ENCODE measurements at regions not wholly inside any gene's neighbourhood (a gene's known extent, or its start where the extent isn't known, plus 50 kb on each side); places are given as distances from the start of the nearest gene placed in this dataset.

DNA sequence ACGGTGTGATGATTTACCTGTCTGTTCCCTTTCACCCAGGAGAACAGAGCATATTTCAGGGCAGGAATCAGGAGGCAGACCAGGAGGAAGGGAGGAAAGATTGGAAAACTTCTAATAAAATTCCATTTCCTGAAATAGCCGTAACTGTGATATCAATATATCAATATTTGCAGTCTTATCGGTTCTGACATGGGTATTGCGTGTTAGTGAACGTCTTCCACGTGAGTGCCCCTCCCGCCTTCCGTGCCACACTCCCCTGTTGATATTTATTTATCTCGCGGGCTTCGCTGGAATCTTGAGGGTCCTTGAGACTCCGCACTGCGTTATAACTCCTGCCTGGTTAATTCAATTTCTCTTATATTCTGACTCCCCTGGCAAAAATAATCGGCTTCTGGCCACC is 1160.4 kb downstream of the BRD1 start:
- TF ChIP-seq, protein P1, sequence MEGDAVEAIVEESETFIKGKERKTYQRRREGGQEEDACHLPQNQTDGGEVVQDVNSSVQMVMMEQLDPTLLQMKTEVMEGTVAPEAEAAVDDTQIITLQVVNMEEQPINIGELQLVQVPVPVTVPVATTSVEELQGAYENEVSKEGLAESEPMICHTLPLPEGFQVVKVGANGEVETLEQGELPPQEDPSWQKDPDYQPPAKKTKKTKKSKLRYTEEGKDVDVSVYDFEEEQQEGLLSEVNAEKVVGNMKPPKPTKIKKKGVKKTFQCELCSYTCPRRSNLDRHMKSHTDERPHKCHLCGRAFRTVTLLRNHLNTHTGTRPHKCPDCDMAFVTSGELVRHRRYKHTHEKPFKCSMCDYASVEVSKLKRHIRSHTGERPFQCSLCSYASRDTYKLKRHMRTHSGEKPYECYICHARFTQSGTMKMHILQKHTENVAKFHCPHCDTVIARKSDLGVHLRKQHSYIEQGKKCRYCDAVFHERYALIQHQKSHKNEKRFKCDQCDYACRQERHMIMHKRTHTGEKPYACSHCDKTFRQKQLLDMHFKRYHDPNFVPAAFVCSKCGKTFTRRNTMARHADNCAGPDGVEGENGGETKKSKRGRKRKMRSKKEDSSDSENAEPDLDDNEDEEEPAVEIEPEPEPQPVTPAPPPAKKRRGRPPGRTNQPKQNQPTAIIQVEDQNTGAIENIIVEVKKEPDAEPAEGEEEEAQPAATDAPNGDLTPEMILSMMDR (IDR thresholded peaks at IDR 0.05), result no peak
- H3K27ac ChIP-seq, result no peak overlapping the region
- no peak overlapping the region for H3K4me3 ChIP-seq
- no peak for DNase-seq (ENCODE audit: low spot score)

DNA sequence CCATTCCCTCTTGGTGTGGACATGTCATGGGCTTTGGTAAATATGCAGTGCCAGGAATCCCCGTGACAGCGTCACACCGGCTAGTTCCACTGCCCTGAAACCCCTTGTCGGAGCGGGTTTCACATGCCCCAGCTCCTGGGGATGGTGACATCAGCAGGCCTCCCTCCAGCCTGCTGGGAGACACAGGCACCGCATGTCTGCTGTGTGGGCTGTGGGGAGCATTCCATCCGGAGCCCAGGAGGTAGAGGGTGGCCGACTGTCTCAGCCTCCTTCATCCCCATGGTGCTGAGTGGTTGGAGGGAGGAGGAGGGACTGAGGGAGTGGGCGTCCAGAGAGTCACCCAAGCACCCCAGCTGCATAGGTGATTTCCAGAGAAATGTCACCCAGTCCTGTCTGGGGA is 1161.1 kb downstream of the BRD1 start:
- TF ChIP-seq, protein P1 (IDR thresholded peaks at IDR 0.05), result no peak
- DNase-seq (ENCODE audit: low spot score), result no peak
- H3K27ac ChIP-seq, result no peak overlapping the region
- H3K4me3 ChIP-seq, result no peak overlapping the region

DNA sequence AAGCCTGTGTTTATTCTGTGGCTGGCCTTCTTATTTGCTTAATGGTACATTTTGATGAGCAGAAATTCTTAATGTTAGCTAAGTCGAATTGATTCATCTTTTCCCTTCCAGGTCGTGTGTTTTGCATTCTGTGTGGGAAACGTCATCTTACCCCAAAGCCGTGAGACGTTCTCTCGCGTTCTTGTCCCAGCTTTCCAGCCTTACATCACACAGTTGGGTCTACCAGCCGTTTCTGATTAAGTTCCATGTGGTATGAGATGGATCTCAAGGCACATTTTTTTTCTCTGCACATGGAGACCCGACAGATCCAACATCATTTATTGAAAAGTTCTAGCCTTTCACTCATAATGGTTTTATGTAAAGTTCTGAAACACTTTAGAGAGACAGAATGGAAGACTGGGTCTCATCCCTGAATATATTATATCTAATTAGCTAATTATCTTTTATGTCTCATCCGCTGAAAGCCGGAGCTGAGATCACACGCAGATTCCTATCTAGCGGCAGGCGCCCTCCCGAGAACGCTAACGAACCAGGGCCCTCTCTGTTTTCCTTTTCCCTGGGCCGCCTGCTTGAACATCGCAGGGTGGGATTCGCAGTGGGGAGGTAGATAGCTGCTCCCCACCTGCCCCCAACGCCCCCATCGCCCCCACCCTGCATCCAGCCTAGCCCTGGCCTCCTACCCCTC is 1162.2 kb downstream of the BRD1 start:
- DNase-seq (ENCODE audit: low spot score), result no peak

DNA sequence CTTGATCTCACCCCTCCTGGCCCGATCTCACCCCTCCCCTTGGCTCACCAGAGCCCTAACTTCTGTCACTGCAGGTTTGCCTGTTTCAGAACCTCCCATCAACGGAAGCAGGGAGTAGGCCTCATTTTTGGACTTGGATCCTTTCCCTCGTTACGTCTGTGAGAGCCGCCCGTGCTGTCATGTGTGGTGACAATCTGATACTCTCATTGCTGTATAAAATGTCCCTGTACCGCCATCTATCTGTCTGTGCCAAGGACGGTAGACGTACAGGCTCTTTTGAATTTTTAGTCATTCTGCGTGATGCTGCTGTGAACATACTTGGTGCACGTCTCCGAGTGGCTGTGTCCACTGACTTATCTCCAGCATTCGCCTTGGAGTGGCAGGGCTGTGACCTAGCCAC is 1163.1 kb downstream of the BRD1 start:
- no peak overlapping the region for H3K27ac ChIP-seq

More for the DNA sequence above, 1162.2 kb downstream of the BRD1 start:
- Histone ChIP-seq H3K4me3 (no peak overlapping the region), H3K27ac (no peak overlapping the region)
- TF ChIP-seq, protein P1 (IDR thresholded peaks at IDR 0.05), result no peak

DNA sequence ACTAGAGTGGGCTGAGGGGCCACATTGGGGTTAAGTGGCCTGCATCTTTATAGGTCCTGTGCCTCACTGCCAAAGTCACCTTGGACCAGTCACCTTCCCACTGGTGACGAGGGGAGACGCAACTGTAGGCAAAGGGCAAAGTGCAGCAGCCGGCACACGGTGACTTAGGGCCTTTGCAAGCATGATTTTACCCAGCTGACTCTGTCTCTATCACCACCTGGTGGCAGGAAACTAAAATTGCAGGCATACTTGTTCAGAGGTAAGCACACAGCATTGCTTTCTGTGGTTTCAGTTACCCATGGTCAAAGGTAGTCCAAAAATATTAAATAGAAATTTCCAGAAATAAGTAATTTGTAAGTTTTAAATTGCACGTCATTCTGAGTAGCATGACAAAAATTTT is 1164.4 kb downstream of the BRD1 start:
- TF ChIP-seq, protein P1 (IDR thresholded peaks at IDR 0.05), result no peak
- no peak overlapping the region for H3K4me3 ChIP-seq
- DNase-seq (ENCODE audit: low spot score), result no peak
- H3K27ac ChIP-seq, result no peak overlapping the region

More for the DNA sequence above, 1163.1 kb downstream of the BRD1 start:
- no peak overlapping the region for H3K4me3 ChIP-seq
- no peak for DNase-seq (ENCODE audit: low spot score)
- TF ChIP-seq, protein P1 (IDR thresholded peaks at IDR 0.05), result no peak

DNA sequence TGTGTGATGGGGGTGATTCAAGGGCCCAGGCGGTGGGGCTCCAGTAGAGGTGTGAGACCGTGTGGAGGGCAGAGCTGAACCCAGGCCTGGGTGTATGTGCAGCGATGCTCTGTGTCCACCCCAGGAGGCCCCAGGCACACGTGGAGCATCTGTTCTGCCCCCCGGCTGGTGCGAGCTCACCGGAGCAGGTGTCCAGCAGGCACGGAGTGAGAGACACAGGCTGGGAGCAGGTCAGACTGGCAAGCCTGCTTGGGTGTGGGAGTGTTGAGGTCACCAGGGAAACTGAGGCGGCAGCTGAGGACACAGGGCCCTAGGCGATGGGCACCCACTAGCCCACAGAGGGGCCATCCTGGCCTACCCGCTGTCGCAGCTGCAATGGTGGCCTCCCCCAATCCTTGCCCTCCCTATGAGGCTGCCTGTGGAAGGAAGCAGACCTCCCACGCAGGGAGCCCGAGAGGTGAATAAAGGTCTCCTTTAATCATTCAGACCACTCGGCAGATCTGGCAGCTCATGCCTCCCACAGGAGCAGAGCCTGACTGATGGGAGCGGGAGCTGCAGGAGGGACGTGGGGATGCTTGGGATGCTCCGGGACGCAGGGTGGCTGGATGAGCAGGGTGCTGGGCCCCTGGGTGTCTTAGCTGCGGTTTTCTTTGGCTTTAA is 1165.1 kb downstream of the BRD1 start:
- no peak overlapping the region for H3K27ac ChIP-seq
- TF ChIP-seq, protein P1 (IDR thresholded peaks at IDR 0.05), result no peak
- no peak overlapping the region for H3K4me3 ChIP-seq
- no peak for DNase-seq (ENCODE audit: low spot score)

DNA sequence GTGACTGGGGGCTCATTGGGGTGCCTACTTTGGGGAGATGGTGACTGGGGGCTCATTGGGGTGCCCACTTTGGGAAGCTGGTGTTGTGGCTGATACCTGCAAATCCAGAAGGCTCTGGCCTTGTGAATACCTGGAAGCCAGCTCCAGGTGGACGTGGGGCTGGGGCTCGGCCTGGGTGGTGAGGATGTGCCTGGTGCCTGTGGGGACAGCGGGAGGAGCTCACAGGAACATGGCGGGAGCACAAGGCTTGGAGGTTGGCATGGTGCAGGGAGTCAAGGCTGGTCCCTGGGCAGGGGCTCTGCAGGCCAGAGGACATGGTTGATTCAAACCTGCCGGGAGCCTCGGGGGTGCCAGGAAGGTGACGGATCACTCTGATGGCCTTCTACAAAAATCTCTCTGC is 1165.7 kb downstream of the BRD1 start:
- Histone ChIP-seq H3K27ac (no peak overlapping the region), H3K4me3 (no peak overlapping the region)
- TF ChIP-seq, protein P1 (IDR thresholded peaks at IDR 0.05), result no peak
- no peak for DNase-seq (ENCODE audit: low spot score)
